Mammary epithelial cell (primary cell): ENCODE measurements at regions not wholly inside any gene's neighbourhood (a gene's known extent, or its start where the extent isn't known, plus 50 kb on each side); places are given as distances from the start of the nearest gene placed in this dataset.

Experiments used
- EZH2 ChIP-seq: IDR thresholded peaks from 2 replicates; pipeline ENCODE4 v1.6.1; 2012; ENCODE audit warnings: low read length, inconsistent platforms, borderline replicate concordance
- TF ChIP-seq, protein P1 (sequence below), 2 donors: IDR thresholded peaks in 1 of 2; conservative IDR thresholded peaks in 1 of 2; 2 replicates each; pipeline ENCODE4 v1.5.1; 2011 to 2012; ENCODE audit warnings: inconsistent platforms in 2 of 2, low read length in 2 of 2, mild to moderate bottlenecking in 2 of 2, control low read depth in 1 of 2, low read depth in 1 of 2; ENCODE audit not compliant: insufficient read depth in 1 of 2; ENCODE audit errors: extremely low read depth in 1 of 2

DNA sequence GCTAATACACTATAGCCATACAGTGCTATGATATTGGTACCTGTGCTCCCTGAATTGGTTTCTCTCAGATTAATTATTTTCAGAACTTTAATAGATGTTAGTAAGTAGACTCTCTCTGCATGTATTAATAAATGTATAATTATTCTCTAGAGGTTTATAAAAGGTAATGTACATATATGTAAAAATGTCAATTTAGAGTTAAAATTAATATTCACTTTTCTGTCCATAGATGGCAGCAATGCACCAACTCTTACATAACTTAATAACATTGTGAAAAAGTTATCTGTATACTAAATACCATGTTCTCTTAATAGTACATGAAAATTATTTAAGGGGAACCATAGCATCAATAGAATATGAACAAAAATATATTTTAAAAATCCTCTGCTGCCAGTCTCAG lies 515.0 kb upstream of the KLHL1 start:
- TF ChIP-seq, protein P1, sequence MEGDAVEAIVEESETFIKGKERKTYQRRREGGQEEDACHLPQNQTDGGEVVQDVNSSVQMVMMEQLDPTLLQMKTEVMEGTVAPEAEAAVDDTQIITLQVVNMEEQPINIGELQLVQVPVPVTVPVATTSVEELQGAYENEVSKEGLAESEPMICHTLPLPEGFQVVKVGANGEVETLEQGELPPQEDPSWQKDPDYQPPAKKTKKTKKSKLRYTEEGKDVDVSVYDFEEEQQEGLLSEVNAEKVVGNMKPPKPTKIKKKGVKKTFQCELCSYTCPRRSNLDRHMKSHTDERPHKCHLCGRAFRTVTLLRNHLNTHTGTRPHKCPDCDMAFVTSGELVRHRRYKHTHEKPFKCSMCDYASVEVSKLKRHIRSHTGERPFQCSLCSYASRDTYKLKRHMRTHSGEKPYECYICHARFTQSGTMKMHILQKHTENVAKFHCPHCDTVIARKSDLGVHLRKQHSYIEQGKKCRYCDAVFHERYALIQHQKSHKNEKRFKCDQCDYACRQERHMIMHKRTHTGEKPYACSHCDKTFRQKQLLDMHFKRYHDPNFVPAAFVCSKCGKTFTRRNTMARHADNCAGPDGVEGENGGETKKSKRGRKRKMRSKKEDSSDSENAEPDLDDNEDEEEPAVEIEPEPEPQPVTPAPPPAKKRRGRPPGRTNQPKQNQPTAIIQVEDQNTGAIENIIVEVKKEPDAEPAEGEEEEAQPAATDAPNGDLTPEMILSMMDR (conservative IDR thresholded peaks at IDR 0.05 in 1 of 2, IDR thresholded peaks at IDR 0.05 in 1 of 2; ENCODE audit: extremely low read depth in 1 of 2, insufficient read depth in 1 of 2, low read depth in 1 of 2, low read length in 2 of 2), result peak; percentile 35 to 43
- no peak for TF ChIP-seq EZH2
